Neutrophil (primary cell): ENCODE measurements at regions not wholly inside any gene's neighbourhood (a gene's known extent, or its start where the extent isn't known, plus 50 kb on each side); places are given as distances from the start of the nearest gene placed in this dataset.

Experiments used
- H3K27ac ChIP-seq: fragments of 200-600 bp; sonication (generic); 2 replicates; pipeline ENCODE4 v1.5.1; 2016; ENCODE audit warnings: mild to moderate bottlenecking, moderate library complexity
- H3K27me3 ChIP-seq: fragments of 200-600 bp; sonication (generic); 2 replicates; pipeline ENCODE4 v1.6.0; 2016; ENCODE audit warnings: mild to moderate bottlenecking
- H3K36me3 ChIP-seq: fragments of 200-600 bp; sonication (generic); 2 replicates; pipeline ENCODE4 v1.5.1; 2017
- H3K4me1 ChIP-seq, 2 experiments: fragments of 200-600 bp in 1 of 2; sonication (generic) in 1 of 2; 1 replicate in 1 of 2; 2 replicates in 1 of 2; pipeline versions ENCODE4 v1.5.1 to v1.6.1; 2013 to 2016; ENCODE audit warnings: low read depth in 1 of 2, low read length in 1 of 2, mild to moderate bottlenecking in 1 of 2, moderate library complexity in 1 of 2; ENCODE audit not compliant: control insufficient read depth in 1 of 2, insufficient read depth in 1 of 2
- H3K4me3 ChIP-seq, 2 experiments: fragments of 200-600 bp in 1 of 2; sonication (generic) in 1 of 2; 1 replicate in 1 of 2; 2 replicates in 1 of 2; pipeline ENCODE4 v1.5.1; 2013 to 2016; ENCODE audit warnings: low read depth in 1 of 2, low read length in 1 of 2, mild to moderate bottlenecking in 1 of 2, moderate library complexity in 1 of 2
- H3K9me3 ChIP-seq: fragments of 200-600 bp; sonication (generic); 2 replicates; pipeline ENCODE4 v1.5.1; 2016
- CTCF ChIP-seq: fragments of 200-600 bp; sonication (generic); IDR thresholded peaks from 2 replicates; pipeline ENCODE4 v1.5.1; 2016; ENCODE audit warnings: antibody characterized with exemption

GRCh38 chr11:81098471-81098870 lies 1635.2 kb downstream of the FAM181B start:
- H3K4me3 ChIP-seq: no peak overlapping the region
- H3K4me1 ChIP-seq: no peaks in the 10 kb centered on the region
- no peaks in the 10 kb centered on the region for H3K36me3 ChIP-seq
- H3K9me3 ChIP-seq: no peaks in the 10 kb centered on the region
- no peak for TF ChIP-seq CTCF
- H3K27me3 ChIP-seq: no peaks in the 10 kb centered on the region
- H3K27ac ChIP-seq: no peak overlapping the region

- Histone ChIP-seq H3K4me1 (no peaks in the 10 kb centered on the region), H3K27me3 (no peaks in the 10 kb centered on the region), H3K4me3 (no peak overlapping the region), H3K27ac (no peak overlapping the region), H3K9me3 (no peaks in the 10 kb centered on the region), H3K36me3 (no peaks in the 10 kb centered on the region)
- no peak for TF ChIP-seq CTCF
Observed at GRCh38 chr11:81092522-81092921, 1641.1 kb downstream of the FAM181B start.

- Histone ChIP-seq H3K36me3 (no peaks in the 10 kb centered on the region), H3K9me3 (no peaks in the 10 kb centered on the region), H3K27ac (no peak overlapping the region), H3K4me1 (no peaks in the 10 kb centered on the region), H3K4me3 (no peak overlapping the region), H3K27me3 (no peaks in the 10 kb centered on the region)
- TF ChIP-seq CTCF: no peak
Observed at GRCh38 chr11:81089242-81089641, 1644.4 kb downstream of the FAM181B start.

- no peaks in the 10 kb centered on the region for H3K27me3 ChIP-seq
- H3K4me1 ChIP-seq: no peaks in the 10 kb centered on the region
- no peak overlapping the region for H3K27ac ChIP-seq
- no peaks in the 10 kb centered on the region for H3K9me3 ChIP-seq
- no peak for TF ChIP-seq CTCF
- no peaks in the 10 kb centered on the region for H3K36me3 ChIP-seq
- H3K4me3 ChIP-seq: no peak overlapping the region
Observed at GRCh38 chr11:81080476-81080875, 1639.6 kb upstream of the TENM4 start.

GRCh38 chr11:81072273-81072672 lies 1631.4 kb upstream of the TENM4 start:
- Histone ChIP-seq H3K27ac (no peak overlapping the region), H3K4me1 (no peaks in the 10 kb centered on the region), H3K4me3 (no peak overlapping the region), H3K27me3 (no peaks in the 10 kb centered on the region), H3K9me3 (no peaks in the 10 kb centered on the region), H3K36me3 (no peaks in the 10 kb centered on the region)
- no peak for TF ChIP-seq CTCF

- Histone ChIP-seq H3K36me3 (no peaks in the 10 kb centered on the region), H3K4me1 (no peaks in the 10 kb centered on the region), H3K9me3 (no peaks in the 10 kb centered on the region), H3K27ac (no peak overlapping the region), H3K27me3 (no peaks in the 10 kb centered on the region), H3K4me3 (no peak overlapping the region)
- TF ChIP-seq CTCF: no peak
Observed at GRCh38 chr11:81071606-81072005, 1630.8 kb upstream of the TENM4 start.
